HCT116 (cell line): ENCODE measurements at regions not wholly inside any gene's neighbourhood (a gene's known extent, or its start where the extent isn't known, plus 50 kb on each side); places are given as distances from the start of the nearest gene placed in this dataset.

Source experiments
- ATAC-seq: fragments of 200-7000 bp; cut with Tn5 transposase; 2 replicates; pipeline ENCODE4 v1.9.1; 2020; ENCODE audit warnings: mild to moderate bottlenecking, moderate library complexity
- BruUV-seq: library from RNA; stranded (reverse); fragments of 400-500 nt; replicated peaks from 2 replicates; lab custom pipeline; 2021; lab: Mats Ljungman, UMichigan
- CTCF ChIA-PET: fragments of 300-600 bp; sonication (Branson Sonifier 250); formaldehyde crosslinking; loops from one replicate; lab custom pipeline; 2021; ENCODE audit warnings: antibody characterized with exemption; lab: Charles Lee
- POLR2A ChIA-PET: fragments of 300-600, 350-600 bp; sonication (Branson Sonifier 250); formaldehyde crosslinking; loops from one replicate; lab custom pipeline; 2021; ENCODE audit warnings: antibody characterized with exemption; lab: Charles Lee
- RAD21 ChIA-PET, 2 experiments: fragments of 300-600 bp; sonication (Branson Sonifier 250); formaldehyde crosslinking; loops; one replicate each; lab custom pipeline; 2023; ENCODE audit warnings: low total read pairs in 2 of 2; ENCODE audit not compliant: uncharacterized antibody in 2 of 2, unreplicated experiment in 2 of 2, low non-redundant PET in 1 of 2; lab: Charles Lee
- DNase-seq: peaks from one replicate; pipeline ENCODE4 v3.0.0-alpha.2; 2010; ENCODE audit warnings: low read depth, low spot score
- H2AFZ ChIP-seq: fragments of 200-600 bp; shearing (Covaris generic), sonication (generic); 2 replicates; pipeline ENCODE4 v1.6.1; 2017; ENCODE audit warnings: low read depth, mixed run types, mixed read lengths, antibody characterized with exemption, low read length; ENCODE audit not compliant: poor library complexity, severe bottlenecking
- H3K27ac ChIP-seq: 2 replicates; pipeline ENCODE4 v1.5.1; 2012; ENCODE audit warnings: low read depth, low read length
- H3K27me3 ChIP-seq: fragments of 200-600 bp; sonication (generic); 2 replicates; pipeline ENCODE4 v1.6.1; 2016; ENCODE audit warnings: mixed run types, low read length, mixed read lengths; ENCODE audit not compliant: insufficient read depth
- H3K36me3 ChIP-seq, 2 experiments: fragments of 200-500 bp in 1 of 2; fragments of 200-600 bp in 1 of 2; sonication (Bioruptor generic) in 1 of 2; sonication (generic) in 1 of 2; 2 replicates each; pipeline versions ENCODE4 v1.5.1 to v1.6.1; 2014 to 2016; ENCODE audit warnings: low read length in 2 of 2, inconsistent platforms in 1 of 2, mixed read lengths in 1 of 2, mixed run types in 1 of 2; ENCODE audit not compliant: insufficient read depth in 2 of 2, control insufficient read depth in 1 of 2
- H3K4me1 ChIP-seq, 2 experiments: fragments of 200-600 bp in 1 of 2; sonication (generic) in 1 of 2; 2 replicates each; pipeline versions ENCODE4 v1.5.1 to v1.6.1; 2012 to 2017; ENCODE audit warnings: low read length in 2 of 2, inconsistent platforms in 1 of 2, mild to moderate bottlenecking in 1 of 2, mixed read lengths in 1 of 2, mixed run types in 1 of 2, moderate library complexity in 1 of 2; ENCODE audit not compliant: insufficient read depth in 2 of 2, control insufficient read depth in 1 of 2
- H3K4me2 ChIP-seq: fragments of 200-600 bp; sonication (generic); 2 replicates; pipeline ENCODE4 v1.6.1; 2017; ENCODE audit warnings: mixed run types, low read length, mixed read lengths
- H3K4me3 ChIP-seq, 2 experiments: fragments of 200-600 bp in 1 of 2; sonication (generic) in 1 of 2; replicated peaks in 1 of 2; 2 replicates each; pipeline ENCODE4 v1.5.1; 2011 to 2016; ENCODE audit warnings: low read length in 2 of 2, control low read depth in 1 of 2, low read depth in 1 of 2, mild to moderate bottlenecking in 1 of 2, mixed read lengths in 1 of 2, mixed run types in 1 of 2
- H3K79me2 ChIP-seq: fragments of 200-600 bp; sonication (generic); 2 replicates; pipeline ENCODE4 v1.6.1; 2017; ENCODE audit warnings: mild to moderate bottlenecking, mixed run types, low read length, moderate library complexity, mixed read lengths; ENCODE audit not compliant: insufficient read depth
- H3K9ac ChIP-seq: fragments of 200-600 bp; sonication (generic); 2 replicates; pipeline ENCODE4 v1.6.1; 2016; ENCODE audit warnings: low read length, mixed read lengths
- H3K9me2 ChIP-seq: fragments of 200-600 bp; sonication (generic), shearing (Covaris generic); 2 replicates; pipeline ENCODE4 v1.6.1; 2017; ENCODE audit warnings: mixed run types, mild to moderate bottlenecking, moderate library complexity; ENCODE audit not compliant: insufficient read depth
- H3K9me3 ChIP-seq, 2 experiments: fragments of 200-500 bp in 1 of 2; fragments of 200-600 bp in 1 of 2; sonication (Bioruptor generic) in 1 of 2; sonication (generic) in 1 of 2; 2 replicates each; pipeline ENCODE4 v1.6.1; 2014 to 2017; ENCODE audit warnings: low read length in 2 of 2, mixed read lengths in 2 of 2, inconsistent platforms in 1 of 2, low read depth in 1 of 2, mild to moderate bottlenecking in 1 of 2, mixed run types in 1 of 2, moderate library complexity in 1 of 2; ENCODE audit not compliant: control insufficient read depth in 1 of 2, insufficient read depth in 1 of 2
- H4K20me1 ChIP-seq: fragments of 200-600 bp; sonication (generic), shearing (Covaris generic); 2 replicates; pipeline ENCODE4 v1.6.1; 2017; ENCODE audit warnings: mixed run types, mild to moderate bottlenecking, moderate library complexity; ENCODE audit not compliant: insufficient read depth
- ATF3 ChIP-seq: IDR thresholded peaks from 2 replicates; pipeline ENCODE4 v1.6.1; 2012
- EGR1 ChIP-seq: IDR thresholded peaks from 2 replicates; pipeline ENCODE4 v1.6.1; 2012; ENCODE audit warnings: low read depth
- EZH2phosphoT487 ChIP-seq: fragments of 200-600 bp; IDR thresholded peaks from 2 replicates; pipeline ENCODE4 v1.6.1; 2018; ENCODE audit warnings: antibody characterized with exemption, borderline replicate concordance
- FOSL1 ChIP-seq: IDR thresholded peaks from 2 replicates; pipeline ENCODE4 v1.6.1; 2012; ENCODE audit warnings: low read depth
- JUND ChIP-seq: IDR thresholded peaks from 2 replicates; pipeline ENCODE4 v1.6.1; 2012
- MAX ChIP-seq: IDR thresholded peaks from 2 replicates; pipeline ENCODE4 v1.6.1; 2012
- POLR2A ChIP-seq: IDR thresholded peaks from 2 replicates; pipeline ENCODE4 v1.7.0; 2011; ENCODE audit warnings: borderline replicate concordance; ENCODE audit not compliant: insufficient read depth, insufficient read length; ENCODE audit errors: extremely low read depth
- POLR2AphosphoS5 ChIP-seq: IDR thresholded peaks from 2 replicates; pipeline ENCODE4 v1.6.1; 2011; ENCODE audit warnings: mild to moderate bottlenecking, low read depth, low read length, moderate library complexity
- SIN3A ChIP-seq: IDR thresholded peaks from 2 replicates; pipeline ENCODE4 v1.6.1; 2012; ENCODE audit warnings: low read depth
- SP1 ChIP-seq: IDR thresholded peaks from 2 replicates; pipeline ENCODE4 v1.6.1; 2012; ENCODE audit warnings: low read depth
- SRF ChIP-seq: IDR thresholded peaks from 2 replicates; pipeline ENCODE4 v1.6.1; 2012; ENCODE audit warnings: low read depth
- TCF7L2 ChIP-seq: IDR thresholded peaks from 2 replicates; pipeline ENCODE4 v1.7.0; 2011; ENCODE audit warnings: borderline replicate concordance, inconsistent platforms; ENCODE audit not compliant: insufficient read depth, insufficient read length; ENCODE audit errors: extremely low read depth
- ZBTB33 ChIP-seq: IDR thresholded peaks from 2 replicates; pipeline ENCODE4 v1.6.1; 2011; ENCODE audit warnings: mild to moderate bottlenecking, low read length, moderate library complexity; ENCODE audit not compliant: insufficient replicate concordance; ENCODE audit errors: extremely low read depth
- ZFX ChIP-seq: fragments of 450-650 bp; IDR thresholded peaks from 2 replicates; pipeline ENCODE4 v1.6.1; 2017
- intact Hi-C: fragments of 100-400 bp; cut with micrococcal nuclease; formaldehyde crosslinking; loops from 2 replicates; pipeline ENCODE4 v1.10.0; 2022
- TF ChIP-seq, protein P1 (sequence below): IDR thresholded peaks from 2 replicates; pipeline ENCODE4 v1.6.1; 2012; ENCODE audit warnings: low read depth

- TF ChIP-seq POLR2AphosphoS5 (no peak), EZH2phosphoT487 (no peak), FOSL1 (no peak), ATF3 (no peak), JUND (no peak), ZFX (no peak), POLR2A (no peak), SRF (no peak), ZBTB33 (no peak), SIN3A (no peak), SP1 (no peak), EGR1 (no peak), TCF7L2 (no peak), MAX (no peak)
- TF ChIP-seq, protein P1, sequence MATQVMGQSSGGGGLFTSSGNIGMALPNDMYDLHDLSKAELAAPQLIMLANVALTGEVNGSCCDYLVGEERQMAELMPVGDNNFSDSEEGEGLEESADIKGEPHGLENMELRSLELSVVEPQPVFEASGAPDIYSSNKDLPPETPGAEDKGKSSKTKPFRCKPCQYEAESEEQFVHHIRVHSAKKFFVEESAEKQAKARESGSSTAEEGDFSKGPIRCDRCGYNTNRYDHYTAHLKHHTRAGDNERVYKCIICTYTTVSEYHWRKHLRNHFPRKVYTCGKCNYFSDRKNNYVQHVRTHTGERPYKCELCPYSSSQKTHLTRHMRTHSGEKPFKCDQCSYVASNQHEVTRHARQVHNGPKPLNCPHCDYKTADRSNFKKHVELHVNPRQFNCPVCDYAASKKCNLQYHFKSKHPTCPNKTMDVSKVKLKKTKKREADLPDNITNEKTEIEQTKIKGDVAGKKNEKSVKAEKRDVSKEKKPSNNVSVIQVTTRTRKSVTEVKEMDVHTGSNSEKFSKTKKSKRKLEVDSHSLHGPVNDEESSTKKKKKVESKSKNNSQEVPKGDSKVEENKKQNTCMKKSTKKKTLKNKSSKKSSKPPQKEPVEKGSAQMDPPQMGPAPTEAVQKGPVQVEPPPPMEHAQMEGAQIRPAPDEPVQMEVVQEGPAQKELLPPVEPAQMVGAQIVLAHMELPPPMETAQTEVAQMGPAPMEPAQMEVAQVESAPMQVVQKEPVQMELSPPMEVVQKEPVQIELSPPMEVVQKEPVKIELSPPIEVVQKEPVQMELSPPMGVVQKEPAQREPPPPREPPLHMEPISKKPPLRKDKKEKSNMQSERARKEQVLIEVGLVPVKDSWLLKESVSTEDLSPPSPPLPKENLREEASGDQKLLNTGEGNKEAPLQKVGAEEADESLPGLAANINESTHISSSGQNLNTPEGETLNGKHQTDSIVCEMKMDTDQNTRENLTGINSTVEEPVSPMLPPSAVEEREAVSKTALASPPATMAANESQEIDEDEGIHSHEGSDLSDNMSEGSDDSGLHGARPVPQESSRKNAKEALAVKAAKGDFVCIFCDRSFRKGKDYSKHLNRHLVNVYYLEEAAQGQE = no peak
- no TSS peak for BruUV-seq
- ChIA-PET RAD21 (no interaction called here), CTCF (no interaction called here), POLR2A (no interaction called here)
- Histone ChIP-seq H3K27ac (no peak overlapping the region), H3K27me3 (no peaks in the 10 kb centered on the region), H2AFZ (no peak overlapping the region), H4K20me1 (no peaks in the 10 kb centered on the region), H3K9ac (no peak overlapping the region), H3K4me1 (peaks cover 0 to 29% of the 10 kb centered on the region in 2 experiments; a peak in 2 of 4 replicates), H3K4me3 (no peak overlapping the region), H3K9me2 (no peaks in the 10 kb centered on the region), H3K4me2 (no peak overlapping the region), H3K79me2 (no peaks in the 10 kb centered on the region), H3K36me3 (no peaks in the 10 kb centered on the region), H3K9me3 (no peaks in the 10 kb centered on the region)
- intact Hi-C loops = loop anchor here (10.0 kb wide), 1 partner anchor 59 kb away; no protein-coding TSS in a partner anchor
- DNase-seq (no peak), ATAC-seq (no peak)
Observed at GRCh38 chr1:209386156-209386555, 197.4 kb upstream of the CAMK1G start.
